Suprapubic skin (tissue), 4 donors: ENCODE measurements at regions not wholly inside any gene's neighbourhood (a gene's known extent, or its start where the extent isn't known, plus 50 kb on each side); places are given as distances from the start of the nearest gene placed in this dataset.

Experiments used
- EP300 ChIP-seq: sonication (generic); formaldehyde crosslinking; IDR thresholded peaks from one replicate; pipeline ENCODE4 v1.6.1; 2017; ENCODE audit warnings: antibody characterized with exemption
- POLR2A ChIP-seq, 2 donors: fragments of 450-650 bp; IDR thresholded peaks; one replicate each; pipeline ENCODE4 v1.6.1; 2017; ENCODE audit warnings: antibody characterized with exemption in 2 of 2, mild to moderate bottlenecking in 2 of 2, moderate library complexity in 2 of 2
- POLR2AphosphoS5 ChIP-seq, 3 donors: sonication (generic); formaldehyde crosslinking; IDR thresholded peaks; one replicate each; pipeline ENCODE4 v1.6.1; 2017; ENCODE audit warnings: antibody characterized with exemption in 3 of 3
- TF ChIP-seq, protein P1 (sequence below), 2 donors: fragments of 200-600 bp in 1 of 2; fragments of 450-650 bp in 1 of 2; sonication (generic) in 1 of 2; IDR thresholded peaks; one replicate each; pipeline ENCODE4 v1.5.1; 2016 to 2019; ENCODE audit warnings: antibody characterized with exemption in 2 of 2, mild to moderate bottlenecking in 1 of 2, moderate library complexity in 1 of 2

DNA sequence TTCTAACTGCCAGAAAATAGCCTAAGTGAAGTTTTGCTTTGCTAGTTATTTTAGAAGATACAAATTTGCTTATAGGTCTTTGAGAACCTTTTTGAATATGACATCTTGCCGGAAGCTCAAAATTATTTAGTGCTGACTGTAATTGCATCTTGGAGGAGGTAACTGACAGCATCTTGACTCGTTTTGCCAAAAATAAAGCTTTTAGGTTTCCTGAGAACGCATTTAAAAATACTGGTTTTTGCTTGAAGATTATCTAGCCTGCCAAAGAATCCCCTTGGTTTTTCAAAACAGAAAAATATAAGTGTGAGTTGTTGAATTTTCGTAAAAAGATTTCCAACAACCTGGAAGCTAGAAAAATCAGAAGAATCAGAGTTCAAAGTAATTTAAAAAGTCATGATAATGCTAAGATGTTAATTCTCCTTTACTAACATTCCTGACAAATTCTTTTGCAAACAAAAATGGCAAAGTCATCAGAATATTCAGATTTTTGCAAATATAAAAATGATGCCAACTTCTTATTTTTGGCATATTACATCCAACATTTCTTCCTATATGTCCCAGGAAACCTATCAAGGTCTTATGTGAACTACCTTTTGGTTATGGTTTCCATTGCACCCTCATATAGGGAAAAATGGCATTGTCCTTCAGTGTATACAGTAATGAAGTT lies 178.0 kb upstream of the SLC8A1 start:
- TF ChIP-seq, protein P1, sequence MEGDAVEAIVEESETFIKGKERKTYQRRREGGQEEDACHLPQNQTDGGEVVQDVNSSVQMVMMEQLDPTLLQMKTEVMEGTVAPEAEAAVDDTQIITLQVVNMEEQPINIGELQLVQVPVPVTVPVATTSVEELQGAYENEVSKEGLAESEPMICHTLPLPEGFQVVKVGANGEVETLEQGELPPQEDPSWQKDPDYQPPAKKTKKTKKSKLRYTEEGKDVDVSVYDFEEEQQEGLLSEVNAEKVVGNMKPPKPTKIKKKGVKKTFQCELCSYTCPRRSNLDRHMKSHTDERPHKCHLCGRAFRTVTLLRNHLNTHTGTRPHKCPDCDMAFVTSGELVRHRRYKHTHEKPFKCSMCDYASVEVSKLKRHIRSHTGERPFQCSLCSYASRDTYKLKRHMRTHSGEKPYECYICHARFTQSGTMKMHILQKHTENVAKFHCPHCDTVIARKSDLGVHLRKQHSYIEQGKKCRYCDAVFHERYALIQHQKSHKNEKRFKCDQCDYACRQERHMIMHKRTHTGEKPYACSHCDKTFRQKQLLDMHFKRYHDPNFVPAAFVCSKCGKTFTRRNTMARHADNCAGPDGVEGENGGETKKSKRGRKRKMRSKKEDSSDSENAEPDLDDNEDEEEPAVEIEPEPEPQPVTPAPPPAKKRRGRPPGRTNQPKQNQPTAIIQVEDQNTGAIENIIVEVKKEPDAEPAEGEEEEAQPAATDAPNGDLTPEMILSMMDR (IDR thresholded peaks at IDR 0.05) = no peak
- TF ChIP-seq POLR2A (IDR thresholded peaks at IDR 0.05) (no peak), POLR2AphosphoS5 (IDR thresholded peaks at IDR 0.05) (no peak), EP300 (no peak)
